GM13976 (cell line): ENCODE measurements at regions not wholly inside any gene's neighbourhood (a gene's known extent, or its start where the extent isn't known, plus 50 kb on each side); places are given as distances from the start of the nearest gene placed in this dataset.

ENCODE experiments used
- DNase-seq: peaks from one replicate; pipeline ENCODE4 v3.0.0; 2012; ENCODE audit warnings: low spot score
- CTCF ChIP-seq: IDR thresholded peaks from 2 replicates; pipeline ENCODE4 v1.5.1; 2012; ENCODE audit warnings: borderline replicate concordance, mild to moderate bottlenecking; ENCODE audit not compliant: insufficient read depth; ENCODE audit errors: extremely low read depth, missing control alignments, control extremely low read depth
- in situ Hi-C: fragments of 300-500 bp; cut with MboI; formaldehyde crosslinking; loops from one replicate; pipeline ENCODE4 v1.12.0; 2022; ENCODE audit warnings: low sequenced_read_pairs, mixed read lengths, inconsistent platforms; ENCODE audit not compliant: unreplicated experiment

GRCh38 chr2:22478329-22478728, 906.6 kb upstream of the KLHL29 start:
- TF ChIP-seq CTCF, result no peak
- in situ Hi-C loops, result no loop called here
- no peak for DNase-seq

- no peak for DNase-seq
- no peak for TF ChIP-seq CTCF
- in situ Hi-C loops, result no loop called here
These were observed 903.3 kb upstream of the KLHL29 start for GRCh38 chr2:22481486-22482259.

GRCh38 chr2:22483036-22483435, 901.9 kb upstream of the KLHL29 start:
- TF ChIP-seq CTCF, result no peak
- DNase-seq, result no peak
- in situ Hi-C loops, result no loop called here

GRCh38 chr2:22485486-22485885, 899.5 kb upstream of the KLHL29 start:
- in situ Hi-C loops, result no loop called here
- TF ChIP-seq CTCF, result no peak
- DNase-seq, result no peak

- DNase-seq, result no peak
- no peak for TF ChIP-seq CTCF
- in situ Hi-C loops, result no loop called here
These were observed 898.6 kb upstream of the KLHL29 start for GRCh38 chr2:22486343-22486742.

- DNase-seq, result no peak
- TF ChIP-seq CTCF, result no peak
- in situ Hi-C loops, result no loop called here
These were observed 897.9 kb upstream of the KLHL29 start for GRCh38 chr2:22487036-22487435.
